ENCODE measurements at regions not wholly inside any gene's neighbourhood (a gene's known extent, or its start where the extent isn't known, plus 50 kb on each side); places are given as distances from the start of the nearest gene placed in this dataset.

DNA sequence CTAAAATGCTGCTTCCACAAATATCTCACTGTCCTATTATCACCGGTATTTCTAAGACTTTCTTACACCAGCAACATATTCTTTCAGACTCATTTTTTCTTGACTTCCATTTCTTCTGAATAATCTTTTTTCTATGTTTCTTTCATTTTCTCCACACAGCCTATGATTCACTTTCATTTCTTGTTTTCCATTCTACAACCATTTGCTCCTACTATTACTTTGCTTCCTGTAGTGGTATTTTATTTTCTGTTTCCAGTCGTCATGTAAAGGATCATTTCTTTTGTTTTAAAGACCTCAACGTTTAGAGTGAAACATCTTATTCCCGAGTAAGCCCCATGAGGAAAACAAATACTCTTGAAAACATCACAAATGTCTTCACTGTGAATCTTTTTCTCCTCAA, 182.2 kb upstream of the MDGA2 start:
- TF ChIP-seq, protein P1, sequence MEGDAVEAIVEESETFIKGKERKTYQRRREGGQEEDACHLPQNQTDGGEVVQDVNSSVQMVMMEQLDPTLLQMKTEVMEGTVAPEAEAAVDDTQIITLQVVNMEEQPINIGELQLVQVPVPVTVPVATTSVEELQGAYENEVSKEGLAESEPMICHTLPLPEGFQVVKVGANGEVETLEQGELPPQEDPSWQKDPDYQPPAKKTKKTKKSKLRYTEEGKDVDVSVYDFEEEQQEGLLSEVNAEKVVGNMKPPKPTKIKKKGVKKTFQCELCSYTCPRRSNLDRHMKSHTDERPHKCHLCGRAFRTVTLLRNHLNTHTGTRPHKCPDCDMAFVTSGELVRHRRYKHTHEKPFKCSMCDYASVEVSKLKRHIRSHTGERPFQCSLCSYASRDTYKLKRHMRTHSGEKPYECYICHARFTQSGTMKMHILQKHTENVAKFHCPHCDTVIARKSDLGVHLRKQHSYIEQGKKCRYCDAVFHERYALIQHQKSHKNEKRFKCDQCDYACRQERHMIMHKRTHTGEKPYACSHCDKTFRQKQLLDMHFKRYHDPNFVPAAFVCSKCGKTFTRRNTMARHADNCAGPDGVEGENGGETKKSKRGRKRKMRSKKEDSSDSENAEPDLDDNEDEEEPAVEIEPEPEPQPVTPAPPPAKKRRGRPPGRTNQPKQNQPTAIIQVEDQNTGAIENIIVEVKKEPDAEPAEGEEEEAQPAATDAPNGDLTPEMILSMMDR (IDR thresholded peaks at IDR 0.05; ENCODE audit: low read depth, low read length, poor library complexity, severe bottlenecking) = no peak
- no peak for TF ChIP-seq EZH2phosphoT487 (IDR thresholded peaks at IDR 0.05; ENCODE audit: borderline replicate concordance, low read length)
